Fibroblast of lung (primary cell): ENCODE measurements at regions not wholly inside any gene's neighbourhood (a gene's known extent, or its start where the extent isn't known, plus 50 kb on each side); places are given as distances from the start of the nearest gene placed in this dataset.

Source experiments
- CTCF ChIP-seq, 2 donors: IDR thresholded peaks in 1 of 2; conservative IDR thresholded peaks in 1 of 2; 1 replicate in 1 of 2; 2 replicates in 1 of 2; pipeline ENCODE4 v1.5.1; 2011 to 2012; ENCODE audit warnings: low read length in 2 of 2, control low read depth in 1 of 2, inconsistent platforms in 1 of 2, low read depth in 1 of 2, mild to moderate bottlenecking in 1 of 2
- EZH2 ChIP-seq: IDR thresholded peaks from 2 replicates; pipeline ENCODE4 v1.5.1; 2012; ENCODE audit warnings: low read length, control low read depth, mild to moderate bottlenecking; ENCODE audit errors: missing control alignments

- TF ChIP-seq CTCF (conservative IDR thresholded peaks at IDR 0.05 in 1 of 2, IDR thresholded peaks at IDR 0.05 in 1 of 2; ENCODE audit: low read depth in 1 of 2, low read length in 2 of 2) (no peak), EZH2 (no peak)
Observed at GRCh38 chr6:101199441-101199840, 194.1 kb upstream of the GRIK2 start.
